GM12878 (cell line): ENCODE measurements at regions not wholly inside any gene's neighbourhood (a gene's known extent, or its start where the extent isn't known, plus 50 kb on each side); places are given as distances from the start of the nearest gene placed in this dataset.

Experiments used
- ATAC-seq: fragments of 200-7000 bp; cut with Tn5 transposase; 3 replicates; pipeline ENCODE4 v1.9.1; 2020; ENCODE audit warnings: mild to moderate bottlenecking, moderate library complexity
- BruUV-seq: library from RNA; stranded (reverse); fragments of 400-500 nt; replicated peaks from 2 replicates; lab custom pipeline; 2021; lab: Mats Ljungman, UMichigan
- CTCF ChIA-PET: fragments of 300-600 bp; sonication (Branson Sonifier 250); formaldehyde crosslinking; extraction: SDS; loops from one replicate; lab custom pipeline; 2021; ENCODE audit warnings: inconsistent platforms; lab: Yijun Ruan, JAX
- POLR2A ChIA-PET: fragments of 350-600 bp; formaldehyde crosslinking; extraction: SDS; loops from one replicate; lab custom pipeline; 2021; ENCODE audit warnings: inconsistent platforms; lab: Charles Lee
- RAD21 ChIA-PET: fragments of 300-600 bp; sonication (Branson Sonifier 250); formaldehyde crosslinking; loops from one replicate; lab custom pipeline; 2023; ENCODE audit warnings: antibody characterized with exemption; ENCODE audit not compliant: unreplicated experiment; lab: Charles Lee
- SMC1A ChIA-PET: fragments of 300-600 bp; sonication (Branson Sonifier 250); formaldehyde crosslinking; loops from one replicate; lab custom pipeline; 2023; ENCODE audit not compliant: unreplicated experiment, uncharacterized antibody; lab: Charles Lee
- DNase-seq: peaks from one replicate; pipeline ENCODE4 v3.0.0-alpha.2; 2011; ENCODE audit warnings: low read depth, low spot score
- FAIRE-seq: peaks from 3 replicates; lab custom pipeline; 2011; peaks lifted over from hg19 to GRCh38; lab: Jason Lieb, UNC
- H2AFZ ChIP-seq: 2 replicates; pipeline ENCODE4 v1.6.0; 2011; ENCODE audit warnings: low read depth, low read length, control low read depth; ENCODE audit not compliant: control insufficient read depth
- H3K27ac ChIP-seq: 2 replicates; pipeline ENCODE4 v1.5.1; 2011; ENCODE audit warnings: control low read depth; ENCODE audit not compliant: control insufficient read depth, insufficient read depth
- H3K27me3 ChIP-seq, 2 experiments: replicated peaks in 1 of 2; 2 replicates each; pipeline versions ENCODE4 v1.6.0 to v1.6.1; 2011; ENCODE audit warnings: low read length in 1 of 2; ENCODE audit not compliant: control insufficient read depth in 2 of 2, insufficient read depth in 2 of 2
- H3K36me3 ChIP-seq, 2 experiments: 2 replicates each; pipeline ENCODE4 v1.5.1; 2011; ENCODE audit warnings: low read length in 1 of 2; ENCODE audit not compliant: control insufficient read depth in 2 of 2, insufficient read depth in 2 of 2
- H3K4me1 ChIP-seq: 2 replicates; pipeline ENCODE4 v1.6.1; 2011; ENCODE audit warnings: mild to moderate bottlenecking, low read length, moderate library complexity, mixed read lengths; ENCODE audit not compliant: control insufficient read depth, insufficient read depth
- H3K4me2 ChIP-seq: 2 replicates; pipeline ENCODE4 v1.6.0; 2011; ENCODE audit warnings: control low read depth; ENCODE audit not compliant: control insufficient read depth, insufficient read depth
- H3K4me3 ChIP-seq: fragments of 200-600 bp; sonication (generic); 2 replicates; pipeline ENCODE4 v1.5.1; 2016
- H3K79me2 ChIP-seq: 2 replicates; pipeline ENCODE4 v1.6.0; 2011; ENCODE audit warnings: low read length; ENCODE audit not compliant: control insufficient read depth, insufficient read depth
- H3K9ac ChIP-seq: 2 replicates; pipeline ENCODE4 v1.8.0; 2011; ENCODE audit warnings: low read length, control low read depth, mixed read lengths; ENCODE audit not compliant: control insufficient read depth, insufficient read depth
- H3K9me3 ChIP-seq: replicated peaks from 3 replicates; pipeline ENCODE4 v1.5.1; 2011; ENCODE audit warnings: mild to moderate bottlenecking, low read length; ENCODE audit not compliant: control insufficient read depth, insufficient read depth
- H4K20me1 ChIP-seq: 2 replicates; pipeline ENCODE4 v1.6.0; 2011; ENCODE audit not compliant: control insufficient read depth, insufficient read depth
- LARP7 ChIP-seq: fragments of 450-650 bp; IDR thresholded peaks from 2 replicates; pipeline ENCODE4 v1.6.1; 2017; ENCODE audit warnings: mild to moderate bottlenecking
- MYC ChIP-seq: IDR thresholded peaks from 2 replicates; pipeline ENCODE4 v1.6.1; 2011; ENCODE audit warnings: mild to moderate bottlenecking, low read length, moderate library complexity, inconsistent platforms; ENCODE audit not compliant: insufficient read depth, insufficient replicate concordance, insufficient read length, severe bottlenecking
- RB1 ChIP-seq: fragments of 450-650 bp; formaldehyde crosslinking; IDR thresholded peaks from 2 replicates; pipeline ENCODE4 v1.6.1; 2017; ENCODE audit warnings: mild to moderate bottlenecking, borderline replicate concordance
- RELA ChIP-seq: fragments of 450-650 bp; IDR thresholded peaks from 2 replicates; pipeline ENCODE4 v1.8.0; 2014; ENCODE audit warnings: borderline replicate concordance; ENCODE audit not compliant: partially characterized antibody
- YBX1 ChIP-seq: fragments of 450-650 bp; IDR thresholded peaks from 2 replicates; pipeline ENCODE4 v1.6.1; 2016; ENCODE audit warnings: antibody characterized with exemption
- YY1 ChIP-seq: IDR thresholded peaks from 2 replicates; pipeline ENCODE4 v1.6.1; 2011; ENCODE audit warnings: low read depth, mild to moderate bottlenecking, low read length
- ZNF592 ChIP-seq: fragments of 450-650 bp; IDR thresholded peaks from 2 replicates; pipeline ENCODE4 v1.6.1; 2017; ENCODE audit warnings: mild to moderate bottlenecking, moderate library complexity
- WGBS: methylation state at CpG from one replicate; pipeline ENCODE4 v1.1.6; 2016; ENCODE audit warnings: low lambda C conversion rate; ENCODE audit not compliant: insufficient replicate concordance, insufficient coverage; ENCODE audit errors: missing lambda C conversion rate; 5-methylcytosine and 5-hydroxymethylcytosine counted together
- in situ Hi-C: fragments of 300-500 bp; cut with MboI; formaldehyde crosslinking; loops from 9 replicates; pipeline ENCODE4 v1.14.3; 2018; ENCODE audit warnings: mixed read lengths
- intact Hi-C: fragments of 100-400 bp; cut with micrococcal nuclease; formaldehyde crosslinking; loops from one replicate; pipeline ENCODE4 v1.14.2; 2022; ENCODE audit not compliant: unreplicated experiment
- TF ChIP-seq, protein P1 (sequence below): fragments of 450-650 bp; formaldehyde crosslinking; IDR thresholded peaks from 2 replicates; pipeline ENCODE4 v1.4.0; 2020; ENCODE audit warnings: mild to moderate bottlenecking, moderate library complexity
- TF ChIP-seq, protein P2 (sequence below): IDR thresholded peaks from 2 replicates; pipeline ENCODE4 v1.6.1; 2011; ENCODE audit warnings: borderline replicate concordance, low read depth, mild to moderate bottlenecking, moderate library complexity, mixed read lengths, low read length; ENCODE audit not compliant: insufficient read depth; ENCODE audit errors: extremely low read length

GRCh38 chr3:193862843-193863242 is 269.8 kb downstream of the OPA1 start:
- RAD21 ChIA-PET: no interaction called here

GRCh38 chr3:193863657-193864357 is 270.8 kb downstream of the OPA1 start:
- H3K79me2 ChIP-seq: no peaks in the 10 kb centered on the region
- no peaks in the 10 kb centered on the region for H3K9me3 ChIP-seq
- 0 out of 4 replicates have a peak, but pooled peaks cover 0 to 2% of the 10 kb centered on the region in 2 experiments for H3K27me3 ChIP-seq
- no peak overlapping the region for H3K4me3 ChIP-seq
- H2AFZ ChIP-seq: no peak overlapping the region
- CTCF ChIA-PET: no interaction called here
- ATAC-seq (no peak), FAIRE-seq (no peak), DNase-seq (no peak)
- in situ Hi-C loops: no loop called here
- SMC1A ChIA-PET: interaction anchor here (1.6 kb wide), 1 partner anchor 9 kb away, joined by 5 read pairs; no protein-coding TSS in a partner anchor
- peaks cover 18% of the 10 kb centered on the region for H3K4me1 ChIP-seq
- H3K4me2 ChIP-seq: no peak overlapping the region
- H4K20me1 ChIP-seq: no peaks in the 10 kb centered on the region
- RAD21 ChIA-PET: no interaction called here
- H3K27ac ChIP-seq: no peak overlapping the region
- H3K36me3 ChIP-seq: no peaks in the 10 kb centered on the region
- WGBS: 78% methylated on average over 9 of the region's 9 CpGs
- H3K9ac ChIP-seq: no peak overlapping the region
- intact Hi-C loops: no loop called here
- BruUV-seq: no TSS peak
- POLR2A ChIA-PET: no interaction called here
- TF ChIP-seq RB1: no peak
- no peak for TF ChIP-seq ZNF592
- TF ChIP-seq, protein P1, sequence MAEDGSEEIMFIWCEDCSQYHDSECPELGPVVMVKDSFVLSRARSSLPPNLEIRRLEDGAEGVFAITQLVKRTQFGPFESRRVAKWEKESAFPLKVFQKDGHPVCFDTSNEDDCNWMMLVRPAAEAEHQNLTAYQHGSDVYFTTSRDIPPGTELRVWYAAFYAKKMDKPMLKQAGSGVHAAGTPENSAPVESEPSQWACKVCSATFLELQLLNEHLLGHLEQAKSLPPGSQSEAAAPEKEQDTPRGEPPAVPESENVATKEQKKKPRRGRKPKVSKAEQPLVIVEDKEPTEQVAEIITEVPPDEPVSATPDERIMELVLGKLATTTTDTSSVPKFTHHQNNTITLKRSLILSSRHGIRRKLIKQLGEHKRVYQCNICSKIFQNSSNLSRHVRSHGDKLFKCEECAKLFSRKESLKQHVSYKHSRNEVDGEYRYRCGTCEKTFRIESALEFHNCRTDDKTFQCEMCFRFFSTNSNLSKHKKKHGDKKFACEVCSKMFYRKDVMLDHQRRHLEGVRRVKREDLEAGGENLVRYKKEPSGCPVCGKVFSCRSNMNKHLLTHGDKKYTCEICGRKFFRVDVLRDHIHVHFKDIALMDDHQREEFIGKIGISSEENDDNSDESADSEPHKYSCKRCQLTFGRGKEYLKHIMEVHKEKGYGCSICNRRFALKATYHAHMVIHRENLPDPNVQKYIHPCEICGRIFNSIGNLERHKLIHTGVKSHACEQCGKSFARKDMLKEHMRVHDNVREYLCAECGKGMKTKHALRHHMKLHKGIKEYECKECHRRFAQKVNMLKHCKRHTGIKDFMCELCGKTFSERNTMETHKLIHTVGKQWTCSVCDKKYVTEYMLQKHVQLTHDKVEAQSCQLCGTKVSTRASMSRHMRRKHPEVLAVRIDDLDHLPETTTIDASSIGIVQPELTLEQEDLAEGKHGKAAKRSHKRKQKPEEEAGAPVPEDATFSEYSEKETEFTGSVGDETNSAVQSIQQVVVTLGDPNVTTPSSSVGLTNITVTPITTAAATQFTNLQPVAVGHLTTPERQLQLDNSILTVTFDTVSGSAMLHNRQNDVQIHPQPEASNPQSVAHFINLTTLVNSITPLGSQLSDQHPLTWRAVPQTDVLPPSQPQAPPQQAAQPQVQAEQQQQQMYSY: no peak
- TF ChIP-seq, protein P2, sequence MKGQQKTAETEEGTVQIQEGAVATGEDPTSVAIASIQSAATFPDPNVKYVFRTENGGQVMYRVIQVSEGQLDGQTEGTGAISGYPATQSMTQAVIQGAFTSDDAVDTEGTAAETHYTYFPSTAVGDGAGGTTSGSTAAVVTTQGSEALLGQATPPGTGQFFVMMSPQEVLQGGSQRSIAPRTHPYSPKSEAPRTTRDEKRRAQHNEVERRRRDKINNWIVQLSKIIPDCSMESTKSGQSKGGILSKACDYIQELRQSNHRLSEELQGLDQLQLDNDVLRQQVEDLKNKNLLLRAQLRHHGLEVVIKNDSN: no peak
- TF ChIP-seq YBX1: no peak

More at GRCh38 chr3:193862843-193863242, 269.8 kb downstream of the OPA1 start:
- no peak for FAIRE-seq
- Histone ChIP-seq H4K20me1 (no peaks in the 10 kb centered on the region), H3K4me1 (peaks cover 8% of the 10 kb centered on the region), H3K9me3 (no peaks in the 10 kb centered on the region), H3K9ac (no peak overlapping the region)
- POLR2A ChIA-PET: no interaction called here
- BruUV-seq: no TSS peak
- ATAC-seq: no peak
- in situ Hi-C loops: no loop called here
- DNase-seq: no peak
- no peak for TF ChIP-seq RELA
- no peak for TF ChIP-seq LARP7
- TF ChIP-seq YY1: no peak
- TF ChIP-seq MYC: no peak
- TF ChIP-seq, all 136 proteins: peak for 0
- SMC1A ChIA-PET: no interaction called here
- no peaks in the 10 kb centered on the region for H3K79me2 ChIP-seq
- no peak overlapping the region for H3K4me3 ChIP-seq
- WGBS: 51% methylated on average over 4 of the region's 4 CpGs
- no peak overlapping the region for H2AFZ ChIP-seq
- intact Hi-C loops: no loop called here
- no peak overlapping the region for H3K27ac ChIP-seq
- CTCF ChIA-PET: no interaction called here
- H3K36me3 ChIP-seq: no peaks in the 10 kb centered on the region
- H3K27me3 ChIP-seq: 0 out of 4 replicates have a peak, but pooled peaks cover 0 to 2% of the 10 kb centered on the region in 2 experiments
- no peak overlapping the region for H3K4me2 ChIP-seq
